ENCODE measurements at regions not wholly inside any gene's neighbourhood (a gene's known extent, or its start where the extent isn't known, plus 50 kb on each side); places are given as distances from the start of the nearest gene placed in this dataset.

- H3K27ac ChIP-seq, result no peak overlapping the region
- no peak for TF ChIP-seq CTCF (conservative IDR thresholded peaks at IDR 0.05)
These were observed 382.1 kb upstream of the CTSO start for GRCh38 chr4:156335721-156336120.

- H3K27ac ChIP-seq, result no peak overlapping the region
- TF ChIP-seq CTCF (conservative IDR thresholded peaks at IDR 0.05), result no peak
These were observed 376.9 kb upstream of the CTSO start for GRCh38 chr4:156330436-156331031.

GRCh38 chr4:156329779-156330178, 376.1 kb upstream of the CTSO start:
- H3K27ac ChIP-seq, result no peak overlapping the region
- TF ChIP-seq CTCF (conservative IDR thresholded peaks at IDR 0.05), result no peak

GRCh38 chr4:156328882-156329281, 375.2 kb upstream of the CTSO start:
- no peak for TF ChIP-seq CTCF (conservative IDR thresholded peaks at IDR 0.05)
- H3K27ac ChIP-seq, result no peak overlapping the region

- TF ChIP-seq CTCF (conservative IDR thresholded peaks at IDR 0.05), result no peak
- no peak overlapping the region for H3K27ac ChIP-seq
These were observed 372.6 kb upstream of the CTSO start for GRCh38 chr4:156326246-156326645.

- TF ChIP-seq CTCF (conservative IDR thresholded peaks at IDR 0.05), result no peak
- no peak overlapping the region for H3K27ac ChIP-seq
These were observed 368.9 kb upstream of the CTSO start for GRCh38 chr4:156322592-156322991.

GRCh38 chr4:156321203-156321602, 367.5 kb upstream of the CTSO start:
- TF ChIP-seq CTCF (conservative IDR thresholded peaks at IDR 0.05), result no peak
- no peak overlapping the region for H3K27ac ChIP-seq
